Vagina (tissue), 2 donors: ENCODE measurements at regions not wholly inside any gene's neighbourhood (a gene's known extent, or its start where the extent isn't known, plus 50 kb on each side); places are given as distances from the start of the nearest gene placed in this dataset.

Experiments used
- DNase-seq, 2 donors: peaks; one replicate each; pipeline ENCODE4 v3.0.0-alpha.2; 2017; ENCODE audit errors: extremely low spot score in 2 of 2
- H3K27ac ChIP-seq: fragments of 200-600 bp; sonication (generic); one replicate; pipeline ENCODE4 v1.5.1; 2019
- H3K27me3 ChIP-seq: fragments of 200-600 bp; sonication (generic); one replicate; pipeline ENCODE4 v1.5.1; 2019
- H3K36me3 ChIP-seq, 2 donors: fragments of 200-600 bp; sonication (generic); one replicate each; pipeline ENCODE4 v1.5.1; 2017 to 2019
- H3K4me1 ChIP-seq: fragments of 200-600 bp; sonication (generic); one replicate; pipeline ENCODE4 v1.5.1; 2019
- H3K4me3 ChIP-seq, 2 donors: fragments of 200-600 bp; sonication (generic); 1 replicate in 1 of 2; 2 replicates in 1 of 2; pipeline ENCODE4 v1.5.1; 2016 to 2019
- H3K9me3 ChIP-seq: fragments of 200-600 bp; sonication (generic); one replicate; pipeline ENCODE4 v1.5.1; 2019
- CTCF ChIP-seq, 3 experiments: fragments of 450-650 bp in 2 of 3; fragments of 200-600 bp in 1 of 3; sonication (generic) in 1 of 3; IDR thresholded peaks; one replicate each; pipeline ENCODE4 v1.5.1; 2017 to 2019; ENCODE audit warnings: antibody characterized with exemption in 3 of 3, mild to moderate bottlenecking in 2 of 3, moderate library complexity in 2 of 3
- POLR2A ChIP-seq, 2 donors: fragments of 450-650 bp; IDR thresholded peaks; one replicate each; pipeline ENCODE4 v1.6.1; 2017; ENCODE audit warnings: antibody characterized with exemption in 2 of 2, mild to moderate bottlenecking in 2 of 2, moderate library complexity in 2 of 2
- POLR2AphosphoS5 ChIP-seq, 2 donors: sonication (generic); formaldehyde crosslinking; IDR thresholded peaks; one replicate each; pipeline ENCODE4 v1.9.0; 2017; ENCODE audit warnings: antibody characterized with exemption in 2 of 2, mild to moderate bottlenecking in 2 of 2, low read depth in 1 of 2; ENCODE audit not compliant: insufficient read depth in 1 of 2
- intact Hi-C: fragments of 100-400 bp; cut with DNase I; formaldehyde crosslinking; loops from one replicate; pipeline ENCODE4 v1.15.1; 2023

DNA sequence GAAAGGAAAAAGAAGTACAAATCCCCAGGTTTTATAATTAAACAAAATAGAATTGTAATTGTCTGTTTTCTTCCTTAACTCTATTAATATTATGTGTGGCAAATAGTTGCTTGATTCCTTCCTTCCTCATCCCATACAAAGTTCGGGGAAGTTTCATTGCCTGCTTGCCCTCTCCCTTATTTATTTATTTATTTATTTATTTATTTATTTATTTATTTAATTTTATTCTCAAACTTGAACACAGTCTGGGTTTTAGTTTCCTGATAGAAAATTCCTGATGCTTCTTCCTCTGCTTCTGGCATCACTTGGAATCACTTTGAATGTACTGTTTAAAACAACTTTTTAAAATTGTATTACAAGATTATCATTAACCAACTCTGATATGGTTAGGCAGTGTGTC lies 145.8 kb upstream of the SOX5 start:
- intact Hi-C loops, result no loop called here
- Histone ChIP-seq H3K9me3 (no peaks in the 10 kb centered on the region), H3K4me3 (no peak overlapping the region), H3K4me1 (no peaks in the 10 kb centered on the region), H3K27me3 (no peaks in the 10 kb centered on the region), H3K27ac (no peak overlapping the region), H3K36me3 (no peaks in the 10 kb centered on the region)
- DNase-seq, result no peak
- TF ChIP-seq POLR2A (IDR thresholded peaks at IDR 0.05), result no peak

DNA sequence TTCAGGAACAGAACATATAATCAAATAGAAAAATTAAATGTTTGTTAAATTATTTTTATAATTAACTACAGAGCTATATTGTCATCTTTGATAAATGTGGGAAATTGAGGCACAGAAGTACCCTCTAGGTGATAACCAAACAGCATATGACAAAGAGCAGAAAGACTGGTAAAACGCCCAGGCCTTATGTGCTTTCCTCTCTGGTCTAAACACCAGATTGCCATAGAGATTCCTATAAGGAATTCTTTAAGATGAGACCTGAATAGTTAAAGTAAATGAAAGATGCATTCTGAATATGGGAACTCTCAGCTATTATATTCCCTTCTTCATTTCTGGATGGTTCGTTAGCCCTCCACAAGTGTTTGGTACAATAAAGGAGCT lies 140.0 kb upstream of the SOX5 start:
- Histone ChIP-seq H3K27ac (no peak overlapping the region), H3K9me3 (no peaks in the 10 kb centered on the region), H3K36me3 (no peaks in the 10 kb centered on the region), H3K4me1 (no peaks in the 10 kb centered on the region), H3K27me3 (no peaks in the 10 kb centered on the region), H3K4me3 (no peak overlapping the region)
- DNase-seq, result no peak
- intact Hi-C loops, result no loop called here
- TF ChIP-seq POLR2A (IDR thresholded peaks at IDR 0.05), result no peak
- TF ChIP-seq POLR2AphosphoS5 (IDR thresholded peaks at IDR 0.05; ENCODE audit: insufficient read depth in 1 of 2, low read depth in 1 of 2), result no peak
- TF ChIP-seq CTCF (IDR thresholded peaks at IDR 0.05), result no peak

- no peaks in the 10 kb centered on the region for H3K9me3 ChIP-seq
- H3K36me3 ChIP-seq, result no peaks in the 10 kb centered on the region
- no peak for TF ChIP-seq POLR2AphosphoS5 (IDR thresholded peaks at IDR 0.05; ENCODE audit: insufficient read depth in 1 of 2, low read depth in 1 of 2)
- no peak for TF ChIP-seq POLR2A (IDR thresholded peaks at IDR 0.05)
- TF ChIP-seq CTCF (IDR thresholded peaks at IDR 0.05), result no peak
- intact Hi-C loops, result no loop called here
- no peaks in the 10 kb centered on the region for H3K4me1 ChIP-seq
- H3K4me3 ChIP-seq, result no peak overlapping the region
- H3K27ac ChIP-seq, result no peak overlapping the region
- DNase-seq, result no peak
- no peaks in the 10 kb centered on the region for H3K27me3 ChIP-seq
These were observed 139.5 kb upstream of the SOX5 start for GRCh38 chr12:24088751-24089509.

GRCh38 chr12:24087294-24087693 lies 137.8 kb upstream of the SOX5 start:
- no peaks in the 10 kb centered on the region for H3K4me1 ChIP-seq
- DNase-seq, result no peak

GRCh38 chr12:24084800-24085199 lies 135.3 kb upstream of the SOX5 start:
- Histone ChIP-seq H3K9me3 (no peaks in the 10 kb centered on the region), H3K36me3 (no peaks in the 10 kb centered on the region), H3K27me3 (no peaks in the 10 kb centered on the region), H3K4me3 (no peak overlapping the region), H3K4me1 (peaks cover 6% of the 10 kb centered on the region), H3K27ac (no peak overlapping the region)
- TF ChIP-seq POLR2A (IDR thresholded peaks at IDR 0.05), result no peak
- TF ChIP-seq POLR2AphosphoS5 (IDR thresholded peaks at IDR 0.05; ENCODE audit: insufficient read depth in 1 of 2, low read depth in 1 of 2), result no peak
- TF ChIP-seq CTCF (IDR thresholded peaks at IDR 0.05), result no peak
- DNase-seq, result no peak
- intact Hi-C loops, result no loop called here

More at GRCh38 chr12:24087294-24087693, 137.8 kb upstream of the SOX5 start:
- H3K4me3 ChIP-seq, result no peak overlapping the region
- intact Hi-C loops, result no loop called here
- no peaks in the 10 kb centered on the region for H3K27me3 ChIP-seq
- no peaks in the 10 kb centered on the region for H3K9me3 ChIP-seq
- TF ChIP-seq POLR2AphosphoS5 (IDR thresholded peaks at IDR 0.05; ENCODE audit: insufficient read depth in 1 of 2, low read depth in 1 of 2) (no peak), CTCF (IDR thresholded peaks at IDR 0.05) (no peak), POLR2A (IDR thresholded peaks at IDR 0.05) (no peak)
- H3K36me3 ChIP-seq, result no peaks in the 10 kb centered on the region
- no peak overlapping the region for H3K27ac ChIP-seq
